Type B pancreatic cell (in vitro differentiated cells): ENCODE measurements at regions not wholly inside any gene's neighbourhood (a gene's known extent, or its start where the extent isn't known, plus 50 kb on each side); places are given as distances from the start of the nearest gene placed in this dataset.
"Not testable (repeated sequence)": the region's sequence is repeated elsewhere in the genome, so short reads cannot be mapped to it uniquely, and the experiment has no call there.

ENCODE experiments used
- DNase-seq: peaks from one replicate; pipeline ENCODE4 v3.0.0; 2021; ENCODE audit warnings: mixed read lengths; ENCODE audit not compliant: unreplicated experiment; ENCODE audit errors: extremely low spot score
- H3K27ac Mint-ChIP-seq: 2 replicates; pipeline ENCODE4 v1.8.0; 2021; ENCODE audit warnings: mild to moderate bottlenecking, mixed read lengths
- H3K27me3 Mint-ChIP-seq: 2 replicates; pipeline ENCODE4 v1.8.0; 2021; ENCODE audit warnings: mixed read lengths
- H3K36me3 Mint-ChIP-seq: 2 replicates; pipeline ENCODE4 v1.8.0; 2021; ENCODE audit warnings: mixed read lengths
- H3K4me1 Mint-ChIP-seq: one replicate; pipeline ENCODE4 v1.8.0; 2021; ENCODE audit warnings: mixed read lengths; ENCODE audit not compliant: unreplicated experiment
- H3K4me3 Mint-ChIP-seq: 2 replicates; pipeline ENCODE4 v1.8.0; 2021; ENCODE audit warnings: mild to moderate bottlenecking, mixed read lengths
- H3K9me3 Mint-ChIP-seq: 2 replicates; pipeline ENCODE4 v1.8.0; 2021; ENCODE audit warnings: mixed read lengths
- TF ChIP-seq, protein P1 (sequence below): fragments of 200-600 bp; sonication (generic); conservative IDR thresholded peaks from 2 replicates; pipeline ENCODE4 v1.5.0; 2021; ENCODE audit warnings: antibody characterized with exemption, mild to moderate bottlenecking

- no peaks in the 10 kb centered on the region for H3K9me3 Mint-ChIP-seq
- H3K36me3 Mint-ChIP-seq, result no peaks in the 10 kb centered on the region
- H3K27ac Mint-ChIP-seq, result no peak overlapping the region
- H3K27me3 Mint-ChIP-seq, result peaks cover 20% of the 10 kb centered on the region
- no peak for DNase-seq
- H3K4me3 Mint-ChIP-seq, result peak overlapping the region; percentile 18
- peaks cover 48% of the 10 kb centered on the region for H3K4me1 Mint-ChIP-seq
- TF ChIP-seq, protein P1, sequence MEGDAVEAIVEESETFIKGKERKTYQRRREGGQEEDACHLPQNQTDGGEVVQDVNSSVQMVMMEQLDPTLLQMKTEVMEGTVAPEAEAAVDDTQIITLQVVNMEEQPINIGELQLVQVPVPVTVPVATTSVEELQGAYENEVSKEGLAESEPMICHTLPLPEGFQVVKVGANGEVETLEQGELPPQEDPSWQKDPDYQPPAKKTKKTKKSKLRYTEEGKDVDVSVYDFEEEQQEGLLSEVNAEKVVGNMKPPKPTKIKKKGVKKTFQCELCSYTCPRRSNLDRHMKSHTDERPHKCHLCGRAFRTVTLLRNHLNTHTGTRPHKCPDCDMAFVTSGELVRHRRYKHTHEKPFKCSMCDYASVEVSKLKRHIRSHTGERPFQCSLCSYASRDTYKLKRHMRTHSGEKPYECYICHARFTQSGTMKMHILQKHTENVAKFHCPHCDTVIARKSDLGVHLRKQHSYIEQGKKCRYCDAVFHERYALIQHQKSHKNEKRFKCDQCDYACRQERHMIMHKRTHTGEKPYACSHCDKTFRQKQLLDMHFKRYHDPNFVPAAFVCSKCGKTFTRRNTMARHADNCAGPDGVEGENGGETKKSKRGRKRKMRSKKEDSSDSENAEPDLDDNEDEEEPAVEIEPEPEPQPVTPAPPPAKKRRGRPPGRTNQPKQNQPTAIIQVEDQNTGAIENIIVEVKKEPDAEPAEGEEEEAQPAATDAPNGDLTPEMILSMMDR, result no peak
Measured at GRCh38 chr5:116772806-116773205, 198.2 kb upstream of the SEMA6A start.

DNA sequence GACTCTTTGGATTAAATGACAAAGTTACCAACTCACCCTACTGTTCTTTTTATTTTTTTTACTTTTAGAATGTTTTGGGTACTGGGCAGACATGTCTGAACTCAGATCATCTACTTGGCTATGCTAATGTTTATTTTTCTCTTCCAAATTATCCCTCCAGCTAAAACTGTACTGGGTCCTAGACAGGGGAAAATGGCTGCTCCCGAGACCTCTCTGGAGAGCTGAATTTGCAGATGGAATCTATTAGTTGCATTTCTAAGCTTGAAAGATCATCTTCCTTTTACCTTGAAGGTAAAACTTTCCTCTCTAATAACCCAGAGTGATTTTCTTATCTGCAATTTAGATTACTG, 197.5 kb upstream of the SEMA6A start:
- Mint-ChIP-seq H3K36me3 (no peaks in the 10 kb centered on the region), H3K27me3 (peaks cover 20% of the 10 kb centered on the region), H3K4me1 (peaks cover 46% of the 10 kb centered on the region), H3K9me3 (no peaks in the 10 kb centered on the region), H3K27ac (no peak overlapping the region), H3K4me3 (peak overlapping the region; percentile 6)
- no peak for DNase-seq
- TF ChIP-seq, protein P1, result no peak

DNA sequence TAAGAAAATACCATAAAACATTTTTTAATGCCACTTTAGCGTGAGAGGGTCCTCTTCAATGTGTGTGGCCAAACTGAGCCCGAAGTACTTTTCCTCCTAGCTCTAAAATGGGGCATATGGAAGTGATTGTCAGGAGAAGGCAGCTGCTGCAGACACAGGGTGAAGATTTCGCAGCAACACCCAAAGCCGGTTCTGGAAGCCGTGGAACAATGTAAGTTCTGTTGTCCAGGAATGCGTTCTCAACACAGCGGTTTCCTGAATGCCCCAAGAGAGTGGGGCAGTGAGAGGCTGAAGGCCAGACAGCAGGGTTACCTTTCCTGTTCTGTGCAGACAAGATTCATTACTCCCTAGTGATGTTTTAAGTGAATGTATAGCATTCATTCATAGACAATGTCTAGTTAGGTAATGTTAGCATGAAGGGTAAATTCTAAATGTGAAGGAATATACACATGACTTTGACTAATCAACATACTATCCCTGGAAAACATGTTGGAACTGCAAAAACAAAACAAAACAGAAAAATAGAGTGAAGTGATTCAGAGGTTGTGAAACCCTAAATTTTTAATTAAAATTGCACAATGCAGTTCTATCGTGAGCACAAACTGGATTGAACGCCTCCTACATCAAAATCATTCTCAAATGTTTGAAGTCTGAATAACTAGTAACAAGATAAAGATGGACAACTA, 197.0 kb upstream of the SEMA6A start:
- no peak for DNase-seq
- Mint-ChIP-seq H3K4me1 (peaks cover 48% of the 10 kb centered on the region), H3K27me3 (peaks cover 18% of the 10 kb centered on the region), H3K4me3 (no peak overlapping the region), H3K36me3 (no peaks in the 10 kb centered on the region), H3K9me3 (no peaks in the 10 kb centered on the region), H3K27ac (no peak overlapping the region)
- TF ChIP-seq, protein P1, result no peak

- not testable (repeated sequence) for H3K27ac Mint-ChIP-seq, H3K27me3 Mint-ChIP-seq, H3K9me3 Mint-ChIP-seq
Measured at GRCh38 chr5:116769953-116770352, 195.3 kb upstream of the SEMA6A start.

DNA sequence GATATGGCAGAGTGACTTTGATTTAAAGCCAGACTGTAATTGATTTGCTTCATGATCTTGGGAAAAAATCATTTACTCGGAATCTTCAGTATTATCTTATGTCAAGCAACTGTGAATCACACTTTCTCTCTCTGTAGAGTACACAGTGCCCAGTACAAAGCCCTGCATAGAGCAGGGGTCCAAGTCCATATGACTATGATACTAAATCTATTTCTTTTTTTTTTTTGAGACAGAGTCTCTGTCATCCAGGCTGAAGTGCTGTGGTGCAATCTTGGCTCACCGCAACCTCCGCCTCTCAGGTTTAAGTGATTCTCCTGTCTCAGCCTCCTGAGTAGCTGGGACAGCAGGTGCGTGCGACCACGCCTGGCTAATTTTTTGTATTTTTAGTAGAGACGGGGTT, 194.8 kb upstream of the SEMA6A start:
- Mint-ChIP-seq H3K4me3 (no peak overlapping the region), H3K27ac (no peak overlapping the region), H3K27me3 (peaks cover 9% of the 10 kb centered on the region), H3K36me3 (no peaks in the 10 kb centered on the region), H3K9me3 (no peaks in the 10 kb centered on the region), H3K4me1 (peaks cover 47% of the 10 kb centered on the region)
- DNase-seq, result no peak
- TF ChIP-seq, protein P1, result no peak

More at GRCh38 chr5:116769953-116770352, 195.3 kb upstream of the SEMA6A start:
- not testable (repeated sequence) for H3K4me3 Mint-ChIP-seq, H3K36me3 Mint-ChIP-seq, DNase-seq
- H3K4me1 Mint-ChIP-seq, result peaks cover 47% of the 10 kb centered on the region

GRCh38 chr5:116766470-116766947, 191.9 kb upstream of the SEMA6A start:
- Mint-ChIP-seq H3K9me3 (no peaks in the 10 kb centered on the region), H3K4me3 (no peak overlapping the region), H3K36me3 (no peaks in the 10 kb centered on the region), H3K27ac (no peak overlapping the region), H3K4me1 (peaks cover 23% of the 10 kb centered on the region), H3K27me3 (peaks cover 6% of the 10 kb centered on the region)
- TF ChIP-seq, protein P1, result no peak
- no peak for DNase-seq
